GM12873 (cell line): ENCODE measurements at regions not wholly inside any gene's neighbourhood (a gene's known extent, or its start where the extent isn't known, plus 50 kb on each side); places are given as distances from the start of the nearest gene placed in this dataset.

Experiments used
- CTCF ChIP-seq: IDR thresholded peaks from 2 replicates; pipeline ENCODE4 v1.5.1; 2012; ENCODE audit warnings: low read depth, mild to moderate bottlenecking, moderate library complexity, low read length, control low read depth; ENCODE audit not compliant: insufficient read depth; ENCODE audit errors: missing control alignments

- TF ChIP-seq CTCF, result no peak
Observed at GRCh38 chr2:4530231-4530630, 826.9 kb downstream of the DCDC2C start.

GRCh38 chr2:4533806-4534205, 830.4 kb downstream of the DCDC2C start:
- no peak for TF ChIP-seq CTCF

GRCh38 chr2:4539121-4539520, 835.7 kb downstream of the DCDC2C start:
- TF ChIP-seq CTCF, result no peak

- TF ChIP-seq CTCF, result no peak
Observed at GRCh38 chr2:4549666-4550210, 846.4 kb downstream of the DCDC2C start.

GRCh38 chr2:4551691-4552474, 848.5 kb downstream of the DCDC2C start:
- no peak for TF ChIP-seq CTCF

GRCh38 chr2:4553241-4553640, 849.9 kb downstream of the DCDC2C start:
- no peak for TF ChIP-seq CTCF

- no peak for TF ChIP-seq CTCF
Observed at GRCh38 chr2:4556135-4556896, 852.9 kb downstream of the DCDC2C start.
